Trophoblast cell (in vitro differentiated cells and primary cell): ENCODE measurements at regions not wholly inside any gene's neighbourhood (a gene's known extent, or its start where the extent isn't known, plus 50 kb on each side); places are given as distances from the start of the nearest gene placed in this dataset.

Experiments used
- DNase-seq, 2 donors: peaks; one replicate each; pipeline ENCODE4 v3.0.0-alpha.2; 2016
- H2AFZ ChIP-seq: 2 replicates; pipeline ENCODE4 v1.6.1; 2013; ENCODE audit warnings: low read length, moderate library complexity, mild to moderate bottlenecking; ENCODE audit not compliant: insufficient read depth, poor library complexity
- H2AK5ac ChIP-seq: 2 replicates; pipeline ENCODE4 v1.6.1; 2013; ENCODE audit warnings: mild to moderate bottlenecking, low read length
- H2BK120ac ChIP-seq: 2 replicates; pipeline ENCODE4 v1.6.1; 2013; ENCODE audit warnings: low read length, mild to moderate bottlenecking, moderate library complexity; ENCODE audit not compliant: insufficient read depth, poor library complexity
- H2BK12ac ChIP-seq: 2 replicates; pipeline ENCODE4 v1.6.1; 2013; ENCODE audit warnings: mild to moderate bottlenecking, low read length, moderate library complexity
- H2BK5ac ChIP-seq: 2 replicates; pipeline ENCODE4 v1.6.1; 2013; ENCODE audit warnings: low read length, low read depth, moderate library complexity, mild to moderate bottlenecking; ENCODE audit not compliant: poor library complexity
- H3K14ac ChIP-seq: 2 replicates; pipeline ENCODE4 v1.6.1; 2013; ENCODE audit warnings: mild to moderate bottlenecking, low read length
- H3K18ac ChIP-seq: 2 replicates; pipeline ENCODE4 v1.6.1; 2013; ENCODE audit warnings: mild to moderate bottlenecking, low read length
- H3K23ac ChIP-seq: 2 replicates; pipeline ENCODE4 v1.6.1; 2013; ENCODE audit warnings: low read length
- H3K27ac ChIP-seq: 2 replicates; pipeline ENCODE4 v1.5.1; 2013; ENCODE audit warnings: low read depth, mild to moderate bottlenecking, inconsistent platforms, low read length, moderate library complexity
- H3K27me3 ChIP-seq: 2 replicates; pipeline ENCODE4 v1.6.1; 2013; ENCODE audit warnings: inconsistent platforms, mild to moderate bottlenecking, low read length, moderate library complexity; ENCODE audit not compliant: insufficient read depth
- H3K36me3 ChIP-seq, 2 experiments: 1 replicate in 1 of 2; 2 replicates in 1 of 2; pipeline ENCODE4 v1.6.1; 2013; ENCODE audit warnings: low read length in 2 of 2, mild to moderate bottlenecking in 2 of 2, moderate library complexity in 1 of 2; ENCODE audit not compliant: insufficient read depth in 2 of 2, control insufficient read depth in 1 of 2
- H3K4ac ChIP-seq: 2 replicates; pipeline ENCODE4 v1.6.1; 2013; ENCODE audit warnings: low read depth, mild to moderate bottlenecking, low read length, moderate library complexity
- H3K4me1 ChIP-seq, 2 experiments: 1 replicate in 1 of 2; 2 replicates in 1 of 2; pipeline ENCODE4 v1.6.1; 2013; ENCODE audit warnings: low read length in 2 of 2, mild to moderate bottlenecking in 2 of 2, moderate library complexity in 1 of 2; ENCODE audit not compliant: insufficient read depth in 2 of 2, control insufficient read depth in 1 of 2
- H3K4me2 ChIP-seq: 2 replicates; pipeline ENCODE4 v1.6.1; 2013; ENCODE audit warnings: inconsistent platforms, mild to moderate bottlenecking, low read length, moderate library complexity
- H3K4me3 ChIP-seq: 2 replicates; pipeline ENCODE4 v1.5.1; 2013; ENCODE audit warnings: mild to moderate bottlenecking, low read depth, low read length, inconsistent platforms
- H3K79me1 ChIP-seq: one replicate; pipeline ENCODE4 v1.6.1; 2013; ENCODE audit warnings: low read length
- H3K79me2 ChIP-seq: 2 replicates; pipeline ENCODE4 v1.6.1; 2013; ENCODE audit warnings: low read length, mild to moderate bottlenecking; ENCODE audit not compliant: control insufficient read depth, insufficient read depth, poor library complexity
- H3K9ac ChIP-seq: 2 replicates; pipeline ENCODE4 v1.6.1; 2013; ENCODE audit warnings: mild to moderate bottlenecking, low read length
- H3K9me3 ChIP-seq: 2 replicates; pipeline ENCODE4 v1.6.1; 2013; ENCODE audit warnings: low read depth, mild to moderate bottlenecking, control low read depth, inconsistent platforms, low read length; ENCODE audit not compliant: insufficient read depth
- H4K12ac ChIP-seq: 2 replicates; pipeline ENCODE4 v1.6.1; 2013; ENCODE audit warnings: low read depth, mild to moderate bottlenecking, low read length, moderate library complexity
- H4K8ac ChIP-seq: 2 replicates; pipeline ENCODE4 v1.6.1; 2013; ENCODE audit warnings: low read depth, mild to moderate bottlenecking, low read length, moderate library complexity
- H4K91ac ChIP-seq: one replicate; pipeline ENCODE4 v1.6.1; 2013; ENCODE audit warnings: low read depth, mild to moderate bottlenecking, low read length, moderate library complexity
- WGBS: extraction: QIAGEN DNeasy Blood & Tissue Kit; methylation state at CpG from one replicate; pipeline ENCODE4 v1.1.7; 2013; ENCODE audit warnings: missing lambda C conversion rate; ENCODE audit not compliant: insufficient read length, insufficient coverage; ENCODE audit errors: extremely low coverage; 5-methylcytosine and 5-hydroxymethylcytosine counted together

- no peaks in the 10 kb centered on the region for H3K79me2 ChIP-seq
- H3K4me1 ChIP-seq = no peaks in the 10 kb centered on the region
- no CpG with 5 or more reads among the region's 10 CpGs for WGBS
- H3K9ac ChIP-seq = no peak overlapping the region
- H2AK5ac ChIP-seq = no peak overlapping the region
- DNase-seq = no peak
- no peak overlapping the region for H2BK120ac ChIP-seq
- H3K23ac ChIP-seq = no peak overlapping the region
- no peaks in the 10 kb centered on the region for H3K27me3 ChIP-seq
- no peak overlapping the region for H2BK12ac ChIP-seq
- H3K36me3 ChIP-seq = no peaks in the 10 kb centered on the region
- no peak overlapping the region for H4K91ac ChIP-seq
- H3K14ac ChIP-seq = no peak overlapping the region
- H3K9me3 ChIP-seq = no peaks in the 10 kb centered on the region
- no peak overlapping the region for H4K8ac ChIP-seq
- no peak overlapping the region for H3K4me2 ChIP-seq
- H4K12ac ChIP-seq = no peak overlapping the region
- H3K79me1 ChIP-seq = no peaks in the 10 kb centered on the region
- H2BK5ac ChIP-seq = no peak overlapping the region
- no peak overlapping the region for H2AFZ ChIP-seq
- no peak overlapping the region for H3K4ac ChIP-seq
- H3K18ac ChIP-seq = no peak overlapping the region
- no peak overlapping the region for H3K4me3 ChIP-seq
- no peak overlapping the region for H3K27ac ChIP-seq
Measured at GRCh38 chr18:77374446-77374805, 124.8 kb downstream of the GALR1 start.

- H3K27ac ChIP-seq = no peak overlapping the region
- no CpG with 5 or more reads among the region's 29 CpGs for WGBS
Measured at GRCh38 chr18:77376043-77376732, 126.5 kb downstream of the GALR1 start.

GRCh38 chr18:77376733-77377094 is 127.1 kb downstream of the GALR1 start:
- Histone ChIP-seq H4K91ac (no peak overlapping the region), H3K4me3 (no peak overlapping the region), H2BK120ac (no peak overlapping the region), H3K27me3 (no peaks in the 10 kb centered on the region), H3K14ac (no peak overlapping the region), H2AFZ (no peak overlapping the region), H4K8ac (no peak overlapping the region), H3K18ac (no peak overlapping the region), H3K9me3 (no peaks in the 10 kb centered on the region), H3K27ac (no peak overlapping the region), H4K12ac (no peak overlapping the region), H2BK5ac (no peak overlapping the region), H2AK5ac (no peak overlapping the region), H3K79me1 (no peaks in the 10 kb centered on the region), H3K79me2 (no peaks in the 10 kb centered on the region), H3K23ac (no peak overlapping the region), H3K4me1 (peaks cover 0 to 4% of the 10 kb centered on the region in 2 experiments), H2BK12ac (no peak overlapping the region), H3K4ac (no peak overlapping the region), H3K4me2 (no peak overlapping the region), H3K36me3 (no peaks in the 10 kb centered on the region), H3K9ac (no peak overlapping the region)
- no CpG with 5 or more reads among the region's 8 CpGs for WGBS
- no peak for DNase-seq

More at GRCh38 chr18:77376043-77376732, 126.5 kb downstream of the GALR1 start:
- no peaks in the 10 kb centered on the region for H3K36me3 ChIP-seq
- H2AFZ ChIP-seq = no peak overlapping the region
- no peaks in the 10 kb centered on the region for H3K27me3 ChIP-seq
- H3K18ac ChIP-seq = no peak overlapping the region
- no peak for DNase-seq
- H4K12ac ChIP-seq = no peak overlapping the region
- H2BK5ac ChIP-seq = no peak overlapping the region
- H2BK120ac ChIP-seq = no peak overlapping the region
- no peaks in the 10 kb centered on the region for H3K79me1 ChIP-seq
- H3K4me3 ChIP-seq = no peak overlapping the region
- H3K14ac ChIP-seq = no peak overlapping the region
- H3K79me2 ChIP-seq = no peaks in the 10 kb centered on the region
- H3K23ac ChIP-seq = no peak overlapping the region
- H3K9me3 ChIP-seq = no peaks in the 10 kb centered on the region
- no peak overlapping the region for H2AK5ac ChIP-seq
- no peak overlapping the region for H3K4ac ChIP-seq
- no peak overlapping the region for H4K8ac ChIP-seq
- H4K91ac ChIP-seq = no peak overlapping the region
- no peak overlapping the region for H3K4me2 ChIP-seq
- H3K4me1 ChIP-seq = peaks cover 0 to 4% of the 10 kb centered on the region in 2 experiments
- no peak overlapping the region for H3K9ac ChIP-seq
- no peak overlapping the region for H2BK12ac ChIP-seq

- no peak overlapping the region for H4K91ac ChIP-seq
- no CpG with 5 or more reads among the region's 6 CpGs for WGBS
- H3K23ac ChIP-seq = no peak overlapping the region
- H2BK12ac ChIP-seq = no peak overlapping the region
- H3K14ac ChIP-seq = no peak overlapping the region
- H3K9me3 ChIP-seq = no peaks in the 10 kb centered on the region
- no peak overlapping the region for H3K4ac ChIP-seq
- no peak overlapping the region for H3K9ac ChIP-seq
- H3K79me2 ChIP-seq = no peaks in the 10 kb centered on the region
- no peaks in the 10 kb centered on the region for H3K36me3 ChIP-seq
- H2BK5ac ChIP-seq = no peak overlapping the region
- H3K4me3 ChIP-seq = peak overlapping the region; percentile 46
- peaks cover 0 to 4% of the 10 kb centered on the region in 2 experiments for H3K4me1 ChIP-seq
- no peak overlapping the region for H4K8ac ChIP-seq
- H3K79me1 ChIP-seq = no peaks in the 10 kb centered on the region
- no peaks in the 10 kb centered on the region for H3K27me3 ChIP-seq
- DNase-seq = no peak
- H2AFZ ChIP-seq = no peak overlapping the region
- no peak overlapping the region for H3K18ac ChIP-seq
- H3K27ac ChIP-seq = no peak overlapping the region
- H3K4me2 ChIP-seq = no peak overlapping the region
- H2BK120ac ChIP-seq = no peak overlapping the region
- no peak overlapping the region for H4K12ac ChIP-seq
- H2AK5ac ChIP-seq = no peak overlapping the region
Measured at GRCh38 chr18:77377813-77378212, 128.2 kb downstream of the GALR1 start.
